ENCODE measurements at regions not wholly inside any gene's neighbourhood (a gene's known extent, or its start where the extent isn't known, plus 50 kb on each side); places are given as distances from the start of the nearest gene placed in this dataset.

- no peak for TF ChIP-seq LEF1 (IDR thresholded peaks at IDR 0.05; ENCODE audit: borderline replicate concordance)
- TF ChIP-seq FOXA1 (IDR thresholded peaks at IDR 0.05), result no peak
- TF ChIP-seq, protein P1, sequence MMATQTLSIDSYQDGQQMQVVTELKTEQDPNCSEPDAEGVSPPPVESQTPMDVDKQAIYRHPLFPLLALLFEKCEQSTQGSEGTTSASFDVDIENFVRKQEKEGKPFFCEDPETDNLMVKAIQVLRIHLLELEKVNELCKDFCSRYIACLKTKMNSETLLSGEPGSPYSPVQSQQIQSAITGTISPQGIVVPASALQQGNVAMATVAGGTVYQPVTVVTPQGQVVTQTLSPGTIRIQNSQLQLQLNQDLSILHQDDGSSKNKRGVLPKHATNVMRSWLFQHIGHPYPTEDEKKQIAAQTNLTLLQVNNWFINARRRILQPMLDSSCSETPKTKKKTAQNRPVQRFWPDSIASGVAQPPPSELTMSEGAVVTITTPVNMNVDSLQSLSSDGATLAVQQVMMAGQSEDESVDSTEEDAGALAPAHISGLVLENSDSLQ (IDR thresholded peaks at IDR 0.05), result no peak
- TF ChIP-seq CTBP1 (IDR thresholded peaks at IDR 0.05; ENCODE audit: borderline replicate concordance), result no peak
- no peak for TF ChIP-seq ELF4 (IDR thresholded peaks at IDR 0.05)
- no peak for TF ChIP-seq ZNF384 (IDR thresholded peaks at IDR 0.05)
- TF ChIP-seq TARDBP (IDR thresholded peaks at IDR 0.05), result no peak
- TF ChIP-seq SUZ12 (IDR thresholded peaks at IDR 0.05), result no peak
- TF ChIP-seq BHLHE40 (IDR thresholded peaks at IDR 0.05; ENCODE audit: borderline replicate concordance), result no peak
- no peak for TF ChIP-seq FOXK2 (IDR thresholded peaks at IDR 0.05)
Observed at GRCh38 chr2:16252891-16253290, 312.5 kb downstream of the MYCN start.
